ENCODE measurements at regions not wholly inside any gene's neighbourhood (a gene's known extent, or its start where the extent isn't known, plus 50 kb on each side); places are given as distances from the start of the nearest gene placed in this dataset.

GRCh38 chr12:124162151-124163110 is 132.5 kb upstream of the RFLNA start:
- peaks cover 32% of the 10 kb centered on the region for H3K4me1 Mint-ChIP-seq
- H3K36me3 Mint-ChIP-seq = no peaks in the 10 kb centered on the region
- Histone ChIP-seq H3K79me2 (ENCODE audit: low read depth) (no peaks in the 10 kb centered on the region), H3K9ac (no peak overlapping the region), H2AFZ (replicated peaks) (no peak overlapping the region), H3K4me1 (peaks cover 15% of the 10 kb centered on the region), H4K20me1 (ENCODE audit: low read depth) (no peaks in the 10 kb centered on the region), H3K27me3 (no peaks in the 10 kb centered on the region), H3K36me3 (no peaks in the 10 kb centered on the region), H3K9me3 (ENCODE audit: low read depth) (no peaks in the 10 kb centered on the region), H3K4me2 (no peak overlapping the region), H3K4me3 (no peak overlapping the region), H3K27ac (no peak overlapping the region), H3F3A (ENCODE audit: low read depth) (peaks cover 9% of the 10 kb centered on the region)
- peaks cover 10% of the 10 kb centered on the region for H3K27me3 Mint-ChIP-seq (ENCODE audit: insufficient read depth, low read depth)
- H3K9me3 Mint-ChIP-seq = peaks cover 37% of the 10 kb centered on the region
- H3K27ac Mint-ChIP-seq = no peak overlapping the region
- H3K4me3 Mint-ChIP-seq = no peak overlapping the region
- TF ChIP-seq EZH2 (IDR thresholded peaks at IDR 0.05) (no peak), EZH2phosphoT487 (IDR thresholded peaks at IDR 0.05) (no peak), CTCF (IDR thresholded peaks at IDR 0.05) (no peak)
- DNase-seq (ENCODE audit: low spot score) = no peak

- Mint-ChIP-seq H3K36me3 (no peaks in the 10 kb centered on the region), H3K9me3 (peaks cover 39% of the 10 kb centered on the region), H3K4me3 (no peak overlapping the region), H3K4me1 (peaks cover 4% of the 10 kb centered on the region), H3K27ac (no peak overlapping the region), H3K27me3 (ENCODE audit: insufficient read depth, low read depth) (peaks cover 5% of the 10 kb centered on the region)
- Histone ChIP-seq H3K27me3 (no peaks in the 10 kb centered on the region), H3K4me3 (no peak overlapping the region), H4K20me1 (ENCODE audit: low read depth) (no peaks in the 10 kb centered on the region), H3K79me2 (ENCODE audit: low read depth) (no peaks in the 10 kb centered on the region), H3K9me3 (ENCODE audit: low read depth) (no peaks in the 10 kb centered on the region), H3K36me3 (no peaks in the 10 kb centered on the region), H3F3A (ENCODE audit: low read depth) (no peaks in the 10 kb centered on the region), H3K27ac (no peak overlapping the region), H3K4me1 (no peaks in the 10 kb centered on the region), H3K9ac (no peak overlapping the region), H2AFZ (replicated peaks) (no peak overlapping the region), H3K4me2 (no peak overlapping the region)
- no peak for TF ChIP-seq CTCF (IDR thresholded peaks at IDR 0.05)
- DNase-seq (ENCODE audit: low spot score) = no peak
Observed at GRCh38 chr12:124165695-124166094, 129.2 kb upstream of the RFLNA start.

GRCh38 chr12:124167141-124167540 is 127.8 kb upstream of the RFLNA start:
- no peaks in the 10 kb centered on the region for H3F3A ChIP-seq (ENCODE audit: low read depth)

More at GRCh38 chr12:124167141-124167540, 127.8 kb upstream of the RFLNA start:
- peaks cover 39% of the 10 kb centered on the region for H3K9me3 Mint-ChIP-seq
- Histone ChIP-seq H2AFZ (replicated peaks) (no peak overlapping the region), H3K4me2 (no peak overlapping the region), H3K27me3 (no peaks in the 10 kb centered on the region), H3K4me1 (no peaks in the 10 kb centered on the region), H3K9me3 (ENCODE audit: low read depth) (no peaks in the 10 kb centered on the region), H3K9ac (no peak overlapping the region), H3K27ac (no peak overlapping the region), H4K20me1 (ENCODE audit: low read depth) (no peaks in the 10 kb centered on the region), H3K4me3 (no peak overlapping the region), H3K79me2 (ENCODE audit: low read depth) (no peaks in the 10 kb centered on the region), H3K36me3 (no peaks in the 10 kb centered on the region)
- no peak overlapping the region for H3K27ac Mint-ChIP-seq
- TF ChIP-seq CTCF (IDR thresholded peaks at IDR 0.05) (no peak), EZH2phosphoT487 (IDR thresholded peaks at IDR 0.05) (no peak), EZH2 (IDR thresholded peaks at IDR 0.05) (no peak)
- H3K27me3 Mint-ChIP-seq (ENCODE audit: insufficient read depth, low read depth) = peaks cover 3% of the 10 kb centered on the region
- DNase-seq (ENCODE audit: low spot score) = no peak
- H3K4me1 Mint-ChIP-seq = no peaks in the 10 kb centered on the region
- no peaks in the 10 kb centered on the region for H3K36me3 Mint-ChIP-seq
- no peak overlapping the region for H3K4me3 Mint-ChIP-seq

Data from neural progenitor cell (in vitro differentiated cells).